Mesenchymal stem cell (in vitro differentiated cells and primary cell): ENCODE measurements at regions not wholly inside any gene's neighbourhood (a gene's known extent, or its start where the extent isn't known, plus 50 kb on each side); places are given as distances from the start of the nearest gene placed in this dataset.
A peak's percentile ranks its signal among the peaks of the same experiment; 100 is the strongest.

Source experiments
- DNase-seq: peaks from one replicate; pipeline ENCODE4 v3.0.0-alpha.2; 2013
- H2AFZ ChIP-seq: one replicate; pipeline ENCODE4 v1.6.1; 2013; ENCODE audit warnings: low read depth, mild to moderate bottlenecking, control low read depth, inconsistent platforms, low read length, moderate library complexity
- H2AK5ac ChIP-seq: 2 replicates; pipeline ENCODE4 v1.6.1; 2013; ENCODE audit warnings: low read length, moderate library complexity, mild to moderate bottlenecking, inconsistent platforms; ENCODE audit not compliant: severe bottlenecking
- H2BK120ac ChIP-seq: one replicate; pipeline ENCODE4 v1.6.1; 2013; ENCODE audit warnings: low read depth, mild to moderate bottlenecking, inconsistent platforms, low read length, moderate library complexity
- H2BK12ac ChIP-seq, 2 experiments: one replicate each; pipeline ENCODE4 v1.6.1; 2013; ENCODE audit warnings: inconsistent platforms in 2 of 2, low read length in 2 of 2, mild to moderate bottlenecking in 2 of 2, moderate library complexity in 2 of 2, control low read depth in 1 of 2
- H2BK15ac ChIP-seq: one replicate; pipeline ENCODE4 v1.6.1; 2013; ENCODE audit warnings: mild to moderate bottlenecking, low read depth, inconsistent platforms; ENCODE audit not compliant: poor library complexity, severe bottlenecking
- H2BK5ac ChIP-seq: 2 replicates; pipeline ENCODE4 v1.6.1; 2013; ENCODE audit warnings: low read depth, mild to moderate bottlenecking, low read length, control low read depth, inconsistent platforms; ENCODE audit not compliant: poor library complexity, severe bottlenecking
- H3K14ac ChIP-seq, 2 experiments: one replicate each; pipeline ENCODE4 v1.6.1; 2013; ENCODE audit warnings: inconsistent platforms in 2 of 2, low read length in 2 of 2, control low read depth in 1 of 2, mild to moderate bottlenecking in 1 of 2, moderate library complexity in 1 of 2
- H3K18ac ChIP-seq, 2 experiments: one replicate each; pipeline ENCODE4 v1.6.1; 2013; ENCODE audit warnings: inconsistent platforms in 2 of 2, low read length in 2 of 2, control low read depth in 1 of 2, low read depth in 1 of 2, mild to moderate bottlenecking in 1 of 2
- H3K23ac ChIP-seq, 2 experiments: one replicate each; pipeline ENCODE4 v1.6.1; 2013; ENCODE audit warnings: inconsistent platforms in 2 of 2, low read length in 2 of 2, mild to moderate bottlenecking in 2 of 2, moderate library complexity in 2 of 2, control low read depth in 1 of 2
- H3K27ac ChIP-seq: 2 replicates; pipeline ENCODE4 v1.5.1; 2013; ENCODE audit warnings: mild to moderate bottlenecking, moderate library complexity, low read length, control low read depth, inconsistent platforms; ENCODE audit not compliant: poor library complexity, severe bottlenecking
- H3K27me3 ChIP-seq, 2 experiments: 2 replicates each; pipeline versions ENCODE4 v1.6.1 to v1.7.0; 2013; ENCODE audit warnings: low read length in 2 of 2, mild to moderate bottlenecking in 2 of 2, moderate library complexity in 2 of 2, control low read depth in 1 of 2, inconsistent platforms in 1 of 2; ENCODE audit not compliant: control insufficient read depth in 1 of 2, insufficient read depth in 1 of 2
- H3K36me3 ChIP-seq, 2 experiments: 2 replicates each; pipeline versions ENCODE4 v1.6.1 to v1.7.0; 2013; ENCODE audit warnings: low read length in 2 of 2, control low read depth in 1 of 2, inconsistent platforms in 1 of 2, low read depth in 1 of 2, mild to moderate bottlenecking in 1 of 2; ENCODE audit not compliant: insufficient read depth in 2 of 2, control insufficient read depth in 1 of 2
- H3K4ac ChIP-seq, 2 experiments: one replicate each; pipeline ENCODE4 v1.6.1; 2013; ENCODE audit warnings: inconsistent platforms in 2 of 2, low read length in 2 of 2, mild to moderate bottlenecking in 2 of 2, moderate library complexity in 2 of 2, control low read depth in 1 of 2, low read depth in 1 of 2
- H3K4me1 ChIP-seq: 2 replicates; pipeline ENCODE4 v1.6.1; 2013; ENCODE audit warnings: low read depth, low read length, control low read depth; ENCODE audit not compliant: control insufficient read depth, insufficient read depth
- H3K4me2 ChIP-seq: 2 replicates; pipeline ENCODE4 v1.6.1; 2013; ENCODE audit warnings: low read length, mild to moderate bottlenecking, inconsistent platforms; ENCODE audit not compliant: poor library complexity, severe bottlenecking
- H3K4me3 ChIP-seq, 2 experiments: 2 replicates each; pipeline versions ENCODE4 v1.5.1 to v1.7.0; 2013; ENCODE audit warnings: low read length in 2 of 2, mild to moderate bottlenecking in 2 of 2, control low read depth in 1 of 2, low read depth in 1 of 2; ENCODE audit not compliant: insufficient read depth in 1 of 2
- H3K79me1 ChIP-seq: replicated peaks from 2 replicates; pipeline ENCODE4 v1.6.1; 2013; ENCODE audit warnings: mild to moderate bottlenecking, control low read depth, low read length, inconsistent platforms; ENCODE audit not compliant: poor library complexity, severe bottlenecking
- H3K9ac ChIP-seq: 2 replicates; pipeline ENCODE4 v1.7.0; 2013; ENCODE audit warnings: mild to moderate bottlenecking, low read length, moderate library complexity
- H3K9me3 ChIP-seq: 2 replicates; pipeline ENCODE4 v1.7.0; 2013; ENCODE audit warnings: mild to moderate bottlenecking, low read length; ENCODE audit not compliant: control insufficient read depth
- H4K8ac ChIP-seq: one replicate; pipeline ENCODE4 v1.6.1; 2013; ENCODE audit warnings: inconsistent platforms, mild to moderate bottlenecking, low read length, moderate library complexity
- H4K91ac ChIP-seq: one replicate; pipeline ENCODE4 v1.6.1; 2013; ENCODE audit warnings: mild to moderate bottlenecking, low read length, inconsistent platforms
- WGBS: methylation state at CpG from one replicate; pipeline ENCODE4 v1.1.7; 2013; ENCODE audit warnings: mixed read lengths; 5-methylcytosine and 5-hydroxymethylcytosine counted together

GRCh38 chr13:32949820-32950219 lies 66.4 kb upstream of the KL start:
- Histone ChIP-seq H2AFZ (no peak overlapping the region), H3K18ac (no peak overlapping the region), H3K9ac (no peak overlapping the region), H3K14ac (no peak overlapping the region), H2BK15ac (no peak overlapping the region), H3K9me3 (peaks cover 14% of the 10 kb centered on the region), H3K4ac (no peak overlapping the region), H3K4me1 (no peaks in the 10 kb centered on the region), H2BK12ac (no peak overlapping the region), H3K27me3 (no peaks in the 10 kb centered on the region), H4K91ac (no peak overlapping the region), H3K36me3 (no peaks in the 10 kb centered on the region), H3K4me2 (no peak overlapping the region), H2BK120ac (no peak overlapping the region), H2BK5ac (no peak overlapping the region), H2AK5ac (no peak overlapping the region), H3K27ac (no peak overlapping the region), H3K23ac (no peak overlapping the region), H4K8ac (no peak overlapping the region), H3K79me1 (no peaks in the 10 kb centered on the region), H3K4me3 (no peak overlapping the region)
- WGBS: 79% methylated on average over 2 of the region's 2 CpGs
- DNase-seq: no peak

- Histone ChIP-seq H4K91ac (no peak overlapping the region), H3K4me3 (no peak overlapping the region), H3K14ac (no peak overlapping the region), H2AFZ (no peak overlapping the region), H2BK120ac (no peak overlapping the region), H2AK5ac (no peak overlapping the region), H3K36me3 (no peaks in the 10 kb centered on the region), H3K27ac (no peak overlapping the region), H4K8ac (no peak overlapping the region), H3K27me3 (no peaks in the 10 kb centered on the region), H2BK5ac (no peak overlapping the region), H3K79me1 (no peaks in the 10 kb centered on the region), H2BK15ac (no peak overlapping the region), H3K23ac (no peak overlapping the region), H3K18ac (no peak overlapping the region), H3K4me2 (no peak overlapping the region), H3K9ac (no peak overlapping the region), H3K4me1 (no peaks in the 10 kb centered on the region), H2BK12ac (no peak overlapping the region), H3K4ac (no peak overlapping the region), H3K9me3 (peaks cover 2% of the 10 kb centered on the region)
- 94% methylated on average over 1 of the region's 1 CpG for WGBS
- no peak for DNase-seq
Measured at GRCh38 chr13:32951580-32951979, 64.6 kb upstream of the KL start.

GRCh38 chr13:32955881-32956594 lies 60.2 kb upstream of the KL start:
- Histone ChIP-seq H3K4me1 (peaks cover 6% of the 10 kb centered on the region), H2BK5ac (peak overlapping the region; percentile 45), H4K8ac (no peak overlapping the region), H2BK12ac (no peak overlapping the region), H3K79me1 (no peaks in the 10 kb centered on the region), H3K4me3 (no peak overlapping the region), H2AK5ac (no peak overlapping the region), H3K4ac (no peak overlapping the region), H2BK120ac (no peak overlapping the region), H3K23ac (no peak overlapping the region), H3K18ac (no peak overlapping the region), H3K36me3 (no peaks in the 10 kb centered on the region), H3K9ac (no peak overlapping the region), H4K91ac (no peak overlapping the region), H3K27ac (peak overlapping the region; percentile 82), H3K9me3 (no peaks in the 10 kb centered on the region), H3K4me2 (no peak overlapping the region), H3K27me3 (peaks cover 0 to 8% of the 10 kb centered on the region in 2 experiments), H2AFZ (no peak overlapping the region), H3K14ac (no peak overlapping the region), H2BK15ac (no peak overlapping the region)
- no peak for DNase-seq
- 92% methylated on average over 5 of the region's 5 CpGs for WGBS

GRCh38 chr13:32956595-32956933 lies 59.7 kb upstream of the KL start:
- peak overlapping the region; percentile 43 for H3K27ac ChIP-seq
- H3K4me3 ChIP-seq: no peak overlapping the region
- H4K8ac ChIP-seq: no peak overlapping the region
- H2BK15ac ChIP-seq: no peak overlapping the region
- no peak overlapping the region for H2BK5ac ChIP-seq
- DNase-seq: no peak
- no peak overlapping the region for H3K18ac ChIP-seq
- peak overlapping the region; percentile 60 for H2AK5ac ChIP-seq
- H2AFZ ChIP-seq: no peak overlapping the region
- H2BK12ac ChIP-seq: no peak overlapping the region
- no peak overlapping the region for H3K4ac ChIP-seq
- no peaks in the 10 kb centered on the region for H3K36me3 ChIP-seq
- H3K9me3 ChIP-seq: no peaks in the 10 kb centered on the region
- no peak overlapping the region for H2BK120ac ChIP-seq
- no peaks in the 10 kb centered on the region for H3K79me1 ChIP-seq
- H4K91ac ChIP-seq: no peak overlapping the region
- no peak overlapping the region for H3K23ac ChIP-seq
- no peak overlapping the region for H3K14ac ChIP-seq
- H3K4me2 ChIP-seq: no peak overlapping the region
- peaks cover 0 to 9% of the 10 kb centered on the region in 2 experiments for H3K27me3 ChIP-seq
- 50% methylated on average over 1 of the region's 1 CpG for WGBS
- no peak overlapping the region for H3K9ac ChIP-seq
- H3K4me1 ChIP-seq: peaks cover 6% of the 10 kb centered on the region
